Activated CD8-positive, alpha-beta memory T cell treated with anti-CD3 and anti-CD28 coated beads, Interleukin-2, amount 10 ng/mL, durations not matched to agents 7 days and 5 days (primary cell): ENCODE measurements at regions not wholly inside any gene's neighbourhood (a gene's known extent, or its start where the extent isn't known, plus 50 kb on each side); places are given as distances from the start of the nearest gene placed in this dataset.

ENCODE experiments used
- ATAC-seq: fragments of 150-1000 bp; cut with Tn5 transposase; one replicate; pipeline ENCODE4 v1.10.0; 2021; ENCODE audit warnings: moderate library complexity
- CTCF ChIA-PET: fragments of 350-600 bp; sonication (Branson Sonifier 250); formaldehyde crosslinking; loops from one replicate; lab custom pipeline; 2021; ENCODE audit warnings: antibody characterized with exemption; lab: Charles Lee
- DNase-seq: peaks from one replicate; pipeline ENCODE4 v3.0.0-alpha.2; 2020
- H3K27ac Mint-ChIP-seq: one replicate; pipeline ENCODE4 v1.8.0; 2021; ENCODE audit warnings: mild to moderate bottlenecking, mixed read lengths
- H3K27me3 Mint-ChIP-seq: one replicate; pipeline ENCODE4 v1.8.0; 2021; ENCODE audit warnings: mixed read lengths
- H3K36me3 Mint-ChIP-seq: one replicate; pipeline ENCODE4 v1.8.0; 2021; ENCODE audit warnings: mild to moderate bottlenecking, mixed read lengths
- H3K4me1 Mint-ChIP-seq: one replicate; pipeline ENCODE4 v1.8.0; 2021; ENCODE audit warnings: mixed read lengths
- H3K4me3 Mint-ChIP-seq: one replicate; pipeline ENCODE4 v1.8.0; 2021; ENCODE audit warnings: mild to moderate bottlenecking, moderate library complexity, mixed read lengths
- H3K9me3 Mint-ChIP-seq: one replicate; pipeline ENCODE4 v1.8.0; 2022; ENCODE audit warnings: low read depth, mixed read lengths

- Mint-ChIP-seq H3K4me3 (no peak overlapping the region), H3K27ac (no peak overlapping the region), H3K36me3 (no peaks in the 10 kb centered on the region), H3K4me1 (no peaks in the 10 kb centered on the region), H3K9me3 (no peaks in the 10 kb centered on the region), H3K27me3 (no peaks in the 10 kb centered on the region)
- CTCF ChIA-PET, result no interaction called here
- DNase-seq, result no peak
- no peak for ATAC-seq
Observed at GRCh38 chr6:82084324-82084920, 163.1 kb downstream of the IBTK start.

GRCh38 chr6:82083646-82084045 lies 163.9 kb downstream of the IBTK start:
- Mint-ChIP-seq H3K9me3 (no peaks in the 10 kb centered on the region), H3K4me1 (no peaks in the 10 kb centered on the region), H3K4me3 (no peak overlapping the region), H3K27ac (no peak overlapping the region), H3K27me3 (no peaks in the 10 kb centered on the region), H3K36me3 (no peaks in the 10 kb centered on the region)
- ATAC-seq (no peak), DNase-seq (no peak)
- CTCF ChIA-PET, result no interaction called here

- Mint-ChIP-seq H3K27ac (no peak overlapping the region), H3K9me3 (no peaks in the 10 kb centered on the region), H3K4me1 (no peaks in the 10 kb centered on the region), H3K4me3 (no peak overlapping the region), H3K36me3 (no peaks in the 10 kb centered on the region), H3K27me3 (no peaks in the 10 kb centered on the region)
- ATAC-seq (no peak), DNase-seq (no peak)
- CTCF ChIA-PET, result no interaction called here
Observed at GRCh38 chr6:82080767-82081166, 166.8 kb downstream of the IBTK start.

- H3K4me1 Mint-ChIP-seq, result no peaks in the 10 kb centered on the region
- H3K9me3 Mint-ChIP-seq, result no peaks in the 10 kb centered on the region
- no peak for ATAC-seq
- no peak for DNase-seq
- CTCF ChIA-PET, result no interaction called here
- H3K36me3 Mint-ChIP-seq, result no peaks in the 10 kb centered on the region
- no peak overlapping the region for H3K4me3 Mint-ChIP-seq
- no peak overlapping the region for H3K27ac Mint-ChIP-seq
- no peaks in the 10 kb centered on the region for H3K27me3 Mint-ChIP-seq
Observed at GRCh38 chr6:82078286-82078908, 169.1 kb downstream of the IBTK start.

- Mint-ChIP-seq H3K4me3 (no peak overlapping the region), H3K27me3 (no peaks in the 10 kb centered on the region), H3K4me1 (no peaks in the 10 kb centered on the region), H3K27ac (no peak overlapping the region), H3K36me3 (no peaks in the 10 kb centered on the region), H3K9me3 (no peaks in the 10 kb centered on the region)
- DNase-seq, result no peak
- CTCF ChIA-PET, result no interaction called here
- ATAC-seq, result no peak
Observed at GRCh38 chr6:82076916-82077315, 170.6 kb downstream of the IBTK start.

- no peak overlapping the region for H3K4me3 Mint-ChIP-seq
- CTCF ChIA-PET, result no interaction called here
- ATAC-seq (no peak), DNase-seq (no peak)
- no peaks in the 10 kb centered on the region for H3K27me3 Mint-ChIP-seq
- H3K9me3 Mint-ChIP-seq, result no peaks in the 10 kb centered on the region
- H3K36me3 Mint-ChIP-seq, result no peaks in the 10 kb centered on the region
- H3K27ac Mint-ChIP-seq, result no peak overlapping the region
- no peaks in the 10 kb centered on the region for H3K4me1 Mint-ChIP-seq
Observed at GRCh38 chr6:82074556-82074955, 173.0 kb downstream of the IBTK start.

GRCh38 chr6:82073484-82073883 lies 174.1 kb downstream of the IBTK start:
- no peaks in the 10 kb centered on the region for H3K9me3 Mint-ChIP-seq
- H3K36me3 Mint-ChIP-seq, result no peaks in the 10 kb centered on the region
- CTCF ChIA-PET, result no interaction called here
- ATAC-seq, result no peak
- no peak overlapping the region for H3K4me3 Mint-ChIP-seq
- no peak overlapping the region for H3K27ac Mint-ChIP-seq
- DNase-seq, result no peak
- H3K27me3 Mint-ChIP-seq, result no peaks in the 10 kb centered on the region
- H3K4me1 Mint-ChIP-seq, result no peaks in the 10 kb centered on the region

GRCh38 chr6:82072751-82073150 lies 174.8 kb downstream of the IBTK start:
- Mint-ChIP-seq H3K36me3 (no peaks in the 10 kb centered on the region), H3K27ac (no peak overlapping the region), H3K27me3 (no peaks in the 10 kb centered on the region), H3K9me3 (no peaks in the 10 kb centered on the region), H3K4me3 (no peak overlapping the region), H3K4me1 (no peaks in the 10 kb centered on the region)
- DNase-seq (no peak), ATAC-seq (no peak)
- CTCF ChIA-PET, result no interaction called here

- H3K4me1 Mint-ChIP-seq, result no peaks in the 10 kb centered on the region
Observed at GRCh38 chr6:82072121-82072521, 175.4 kb downstream of the IBTK start.

GRCh38 chr6:82068721-82069120 lies 178.8 kb downstream of the IBTK start:
- CTCF ChIA-PET, result no interaction called here
- DNase-seq (no peak), ATAC-seq (no peak)
- Mint-ChIP-seq H3K36me3 (no peaks in the 10 kb centered on the region), H3K9me3 (no peaks in the 10 kb centered on the region), H3K27me3 (no peaks in the 10 kb centered on the region), H3K27ac (no peak overlapping the region), H3K4me1 (no peaks in the 10 kb centered on the region), H3K4me3 (no peak overlapping the region)

More at GRCh38 chr6:82072121-82072521, 175.4 kb downstream of the IBTK start:
- CTCF ChIA-PET, result no interaction called here
- DNase-seq, result no peak
- no peak for ATAC-seq
- Mint-ChIP-seq H3K9me3 (no peaks in the 10 kb centered on the region), H3K4me3 (no peak overlapping the region), H3K36me3 (no peaks in the 10 kb centered on the region), H3K27me3 (no peaks in the 10 kb centered on the region), H3K27ac (no peak overlapping the region)

- H3K36me3 Mint-ChIP-seq, result no peaks in the 10 kb centered on the region
- DNase-seq (no peak), ATAC-seq (no peak)
- H3K4me3 Mint-ChIP-seq, result no peak overlapping the region
- CTCF ChIA-PET, result no interaction called here
- no peaks in the 10 kb centered on the region for H3K9me3 Mint-ChIP-seq
- no peaks in the 10 kb centered on the region for H3K27me3 Mint-ChIP-seq
- no peak overlapping the region for H3K27ac Mint-ChIP-seq
- H3K4me1 Mint-ChIP-seq, result no peaks in the 10 kb centered on the region
Observed at GRCh38 chr6:82066991-82067411, 180.5 kb downstream of the IBTK start.

- no peak for DNase-seq
- Mint-ChIP-seq H3K4me3 (no peak overlapping the region), H3K36me3 (no peaks in the 10 kb centered on the region), H3K27me3 (no peaks in the 10 kb centered on the region), H3K27ac (no peak overlapping the region), H3K4me1 (no peaks in the 10 kb centered on the region), H3K9me3 (no peaks in the 10 kb centered on the region)
- CTCF ChIA-PET, result no interaction called here
- ATAC-seq, result no peak
Observed at GRCh38 chr6:82066196-82066595, 181.3 kb downstream of the IBTK start.

GRCh38 chr6:82063574-82063973 lies 184.0 kb downstream of the IBTK start:
- DNase-seq (no peak), ATAC-seq (no peak)
- H3K4me1 Mint-ChIP-seq, result no peaks in the 10 kb centered on the region
- no peaks in the 10 kb centered on the region for H3K27me3 Mint-ChIP-seq
- no peaks in the 10 kb centered on the region for H3K9me3 Mint-ChIP-seq
- H3K36me3 Mint-ChIP-seq, result no peaks in the 10 kb centered on the region
- H3K4me3 Mint-ChIP-seq, result no peak overlapping the region
- CTCF ChIA-PET, result no interaction called here
- no peak overlapping the region for H3K27ac Mint-ChIP-seq

GRCh38 chr6:82062219-82062618 lies 185.3 kb downstream of the IBTK start:
- CTCF ChIA-PET, result no interaction called here
- no peak for ATAC-seq
- H3K27ac Mint-ChIP-seq, result no peak overlapping the region
- no peaks in the 10 kb centered on the region for H3K4me1 Mint-ChIP-seq
- no peaks in the 10 kb centered on the region for H3K9me3 Mint-ChIP-seq
- no peaks in the 10 kb centered on the region for H3K27me3 Mint-ChIP-seq
- H3K36me3 Mint-ChIP-seq, result no peaks in the 10 kb centered on the region
- DNase-seq, result no peak
- H3K4me3 Mint-ChIP-seq, result no peak overlapping the region
